GM21529 (cell line): ENCODE measurements at regions not wholly inside any gene's neighbourhood (a gene's known extent, or its start where the extent isn't known, plus 50 kb on each side); places are given as distances from the start of the nearest gene placed in this dataset.
A peak's percentile ranks its signal among the peaks of the same experiment; 100 is the strongest.

Experiments
- ATAC-seq: cut with Tn5 transposase; IDR thresholded peaks from one replicate; pipeline ENCODE4 v1.9.1; 2021; ENCODE audit not compliant: unreplicated experiment

DNA sequence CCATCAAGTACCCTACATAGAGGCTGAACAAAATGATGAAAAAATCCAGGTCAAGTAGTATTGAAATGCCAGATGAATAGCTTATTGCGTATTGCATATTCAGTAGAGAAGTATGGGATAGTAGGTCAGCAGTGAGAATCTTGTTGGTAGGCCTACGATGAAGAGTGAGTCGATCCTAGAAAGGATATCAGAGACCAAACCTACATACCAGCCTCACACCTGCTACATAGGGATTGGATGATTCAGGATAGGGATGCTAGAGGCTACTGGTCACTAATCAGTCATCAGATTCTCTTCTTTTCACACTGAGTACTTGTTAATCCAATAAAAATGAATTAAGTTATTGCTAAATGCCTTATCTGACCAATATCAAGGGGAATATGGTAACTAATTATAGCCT, 274.5 kb downstream of the DSEL start:
- ATAC-seq, result no peak

DNA sequence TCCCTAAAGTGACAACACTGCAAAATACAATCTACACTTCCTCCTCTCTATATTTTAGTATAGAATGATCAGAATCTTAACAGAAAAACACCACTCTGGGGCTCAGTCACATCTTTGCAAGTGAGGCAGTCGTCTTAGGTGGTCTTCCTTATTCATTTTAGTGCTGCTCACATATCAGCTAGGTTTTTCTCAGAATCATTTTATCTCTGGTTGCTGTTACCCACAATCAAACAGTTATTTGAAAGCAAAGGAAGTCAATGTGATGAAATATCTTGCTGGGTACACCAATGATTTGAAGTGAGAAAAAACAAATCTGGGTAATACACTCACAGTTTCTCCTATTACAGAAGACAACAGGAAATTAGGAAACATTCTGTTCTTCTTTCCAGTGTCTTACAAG, 275.2 kb downstream of the DSEL start:
- no peak for ATAC-seq

DNA sequence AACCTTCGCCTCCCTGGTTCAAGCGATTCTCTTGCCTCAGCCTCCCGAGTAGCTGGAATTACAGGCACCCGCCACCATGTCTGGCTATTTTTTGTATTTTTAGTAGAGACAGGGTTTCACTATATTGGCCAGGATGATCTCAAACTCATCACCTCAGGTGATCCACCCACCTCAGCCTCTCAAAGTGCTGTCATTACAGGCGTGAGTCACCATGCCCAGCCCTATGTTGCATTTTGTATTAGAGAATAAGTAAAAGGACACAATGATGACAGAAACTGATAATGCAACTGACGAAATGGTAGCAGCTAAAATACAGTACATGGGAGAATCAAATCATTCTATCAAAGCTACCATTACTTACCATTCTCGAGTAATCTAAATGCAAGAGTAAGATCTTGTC, 276.7 kb downstream of the DSEL start:
- no peak for ATAC-seq

DNA sequence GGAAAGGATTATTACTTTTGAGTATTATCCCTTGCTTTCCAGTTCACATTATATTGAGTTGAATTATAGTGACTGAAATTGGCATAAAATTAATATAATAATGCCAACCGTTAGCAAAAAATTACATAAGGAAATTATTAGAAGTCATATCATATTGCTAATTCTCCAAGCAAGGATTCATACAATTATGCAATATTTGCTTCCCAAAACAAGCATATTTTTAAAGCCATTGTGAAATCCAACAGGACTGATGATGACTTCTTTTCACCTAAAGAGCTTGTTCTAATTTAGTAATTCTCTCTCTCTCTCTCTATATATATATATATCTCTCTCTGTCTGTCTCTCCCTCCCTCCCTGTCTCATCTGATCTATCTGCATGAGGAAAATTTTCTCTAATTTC, 283.5 kb downstream of the DSEL start:
- no peak for ATAC-seq

- no peak for ATAC-seq
Observed at GRCh38 chr18:67232406-67232805, 284.1 kb downstream of the DSEL start.

- ATAC-seq, result no peak
Observed at GRCh38 chr18:67222887-67223286, 293.6 kb downstream of the DSEL start.

GRCh38 chr18:67219821-67220220, 296.7 kb downstream of the DSEL start:
- ATAC-seq, result no peak

DNA sequence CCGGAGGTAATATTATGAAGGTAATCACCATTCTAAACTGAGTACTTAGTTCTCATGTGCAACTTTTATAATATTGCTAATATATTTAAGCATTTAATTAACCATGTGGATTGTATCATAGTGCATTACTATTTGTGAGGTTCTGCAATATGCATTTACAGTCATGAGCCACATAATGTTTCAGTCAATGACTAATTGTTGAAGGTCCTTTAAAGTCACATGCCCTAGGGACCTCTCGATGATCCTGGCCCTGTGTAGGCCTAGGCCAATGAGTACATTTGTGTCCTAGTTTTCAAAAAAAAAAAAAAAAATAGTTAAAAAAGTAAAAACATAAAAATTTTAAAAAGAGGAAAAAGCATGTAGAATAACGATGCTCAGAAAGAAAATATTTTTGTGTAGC, 298.0 kb downstream of the DSEL start:
- no peak for ATAC-seq

DNA sequence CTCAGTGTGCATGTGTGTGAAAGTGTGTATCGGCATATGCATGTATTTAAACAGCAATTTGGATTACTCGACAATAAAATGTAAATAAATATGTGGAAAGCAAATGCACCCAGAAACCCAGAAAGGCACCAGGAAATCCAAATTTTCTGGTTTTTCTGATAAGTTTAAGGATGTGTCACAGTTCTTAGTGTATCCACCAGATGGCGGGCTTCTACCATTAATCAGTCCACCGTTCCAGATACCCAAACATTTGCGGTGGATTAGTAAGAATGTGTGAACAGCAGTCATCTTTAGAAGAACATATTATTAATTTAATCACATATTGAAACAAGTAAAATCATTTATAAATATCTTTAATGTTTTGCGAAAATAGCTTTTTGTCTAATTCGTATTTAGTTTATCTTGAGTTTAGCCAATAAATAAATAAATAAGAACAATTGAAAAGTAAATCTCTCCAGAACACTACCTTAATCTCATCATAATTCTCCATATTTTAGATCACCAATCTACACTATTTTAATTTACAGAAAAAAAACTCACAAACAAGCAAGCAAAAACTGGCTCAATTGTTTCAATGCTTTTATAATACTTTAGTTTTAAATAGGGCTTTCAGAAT, 298.9 kb downstream of the DSEL start:
- ATAC-seq, result peak; percentile 92

DNA sequence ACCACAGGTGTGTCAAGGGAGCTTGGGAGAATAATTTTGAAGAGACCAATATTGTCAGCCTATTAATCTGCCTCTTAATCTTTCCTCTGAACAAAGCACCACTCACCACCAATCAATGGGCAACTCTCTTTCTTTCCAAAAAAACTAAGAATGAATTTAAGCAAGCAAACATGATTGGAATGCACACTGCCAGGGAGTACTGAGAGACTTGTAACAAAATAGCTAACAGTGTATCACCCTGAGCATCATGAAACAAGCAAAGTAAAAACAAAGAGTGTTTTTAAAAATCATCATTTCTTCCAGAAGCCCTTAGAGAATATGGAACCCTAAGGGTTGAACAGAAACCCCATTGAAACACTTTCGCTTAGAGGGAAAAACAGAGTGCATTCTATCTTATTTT, 299.7 kb downstream of the DSEL start:
- no peak for ATAC-seq

DNA sequence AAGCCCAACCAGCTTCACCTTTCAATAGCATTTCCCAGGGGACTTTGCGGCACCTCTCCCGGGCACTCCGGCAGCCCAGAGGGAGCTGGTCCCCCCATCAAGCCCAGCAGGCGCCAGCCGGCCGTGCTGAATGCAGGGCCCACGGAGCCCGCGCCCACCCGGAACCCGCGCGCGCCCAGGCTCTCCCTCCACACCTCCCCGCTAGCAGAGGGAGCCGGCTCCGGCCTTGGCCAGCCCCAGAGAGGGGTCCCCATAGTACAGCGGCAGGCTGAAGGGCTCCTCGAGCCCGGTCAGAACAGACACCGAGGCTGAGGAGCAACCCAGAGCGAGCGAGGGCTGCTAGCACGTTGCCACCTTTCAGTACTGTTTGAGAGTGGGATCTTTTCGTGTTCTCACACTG, 300.8 kb downstream of the DSEL start:
- ATAC-seq, result no peak

- ATAC-seq, result no peak
Observed at GRCh38 chr18:67211646-67212045, 304.9 kb downstream of the DSEL start.

DNA sequence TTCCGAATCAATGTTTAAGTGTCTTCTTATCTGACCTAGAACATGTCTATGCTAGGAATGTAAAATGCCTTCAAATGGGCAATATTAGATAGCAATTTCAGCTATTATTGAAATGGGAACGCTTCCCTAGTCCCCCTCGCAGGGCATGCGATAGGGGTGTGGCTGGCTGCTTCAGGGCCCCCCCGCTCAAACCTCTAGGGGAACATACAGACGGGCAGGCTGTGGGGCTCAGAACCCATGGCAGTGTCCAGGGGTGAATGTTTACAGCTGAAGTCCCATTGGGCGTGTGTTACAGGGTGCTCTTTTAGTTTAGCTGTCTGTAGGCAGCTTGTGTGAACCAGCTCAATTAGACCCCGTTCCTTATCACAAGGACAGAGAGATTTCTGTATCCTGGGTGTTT, 315.9 kb downstream of the DSEL start:
- no peak for ATAC-seq

GRCh38 chr18:67199993-67200617, 316.4 kb downstream of the DSEL start:
- ATAC-seq, result peak; percentile 97

DNA sequence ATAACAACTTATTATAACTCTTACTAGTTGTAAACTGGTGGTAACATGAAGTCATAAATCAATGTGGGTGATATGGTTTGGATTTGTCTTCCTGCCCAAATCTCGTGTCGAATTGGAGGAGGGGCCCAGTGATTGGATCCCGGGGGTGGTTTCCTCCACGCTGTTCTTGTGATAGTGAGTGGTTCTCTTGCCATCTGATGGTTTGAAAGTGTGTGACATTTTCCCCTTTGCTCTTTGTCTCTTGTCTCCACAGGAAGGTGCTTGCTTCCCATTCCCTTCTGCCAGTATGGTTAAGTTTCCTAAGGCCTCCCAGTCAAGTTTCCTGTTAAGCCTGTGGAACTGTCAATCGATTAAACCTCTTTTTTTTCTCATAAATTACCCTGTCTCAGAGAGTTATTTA, 321.6 kb downstream of the DSEL start:
- no peak for ATAC-seq

GRCh38 chr18:67192535-67192934, 324.0 kb downstream of the DSEL start:
- ATAC-seq, result no peak

DNA sequence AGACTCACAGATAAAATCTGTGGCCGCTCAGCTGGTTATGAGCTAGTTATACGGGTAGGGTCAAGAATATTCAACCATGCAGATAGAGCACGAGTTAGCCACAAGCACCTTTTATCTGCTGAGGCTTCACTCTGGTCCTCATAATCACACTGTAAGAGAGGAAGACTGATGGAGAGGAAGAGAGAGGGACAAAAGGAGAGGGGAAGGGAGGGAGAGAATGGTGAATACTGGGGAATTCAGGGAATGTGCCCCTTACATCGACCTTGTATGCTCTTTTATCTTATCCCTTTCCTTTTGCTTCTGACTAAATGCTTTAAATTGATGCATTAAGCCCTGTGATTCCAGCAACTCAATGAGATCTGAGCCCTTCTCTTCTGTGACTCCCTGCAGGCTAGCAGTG, 333.1 kb downstream of the DSEL start:
- no peak for ATAC-seq

- no peak for ATAC-seq
Observed at GRCh38 chr18:67179726-67180125, 336.8 kb downstream of the DSEL start.

DNA sequence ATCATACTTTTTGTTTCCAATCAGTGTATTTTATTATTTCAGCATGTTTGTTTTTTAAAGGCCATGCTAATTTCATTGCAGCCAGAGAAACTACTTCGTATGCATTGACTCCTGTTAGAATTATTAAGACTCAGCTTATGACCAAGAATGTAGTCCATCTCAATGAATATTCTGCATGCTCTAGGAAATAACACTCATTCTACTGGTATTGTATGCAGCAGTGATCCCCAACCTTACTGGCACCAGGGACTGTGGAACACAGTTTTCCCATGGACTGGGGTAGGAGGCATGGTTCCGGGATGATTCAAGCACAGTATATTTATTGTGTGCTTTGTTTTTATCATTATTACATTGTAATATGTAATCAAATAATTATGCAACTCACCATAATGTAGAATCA, 356.9 kb downstream of the DSEL start:
- ATAC-seq, result no peak

- no peak for ATAC-seq
Observed at GRCh38 chr18:67154979-67155378, 361.5 kb downstream of the DSEL start.

DNA sequence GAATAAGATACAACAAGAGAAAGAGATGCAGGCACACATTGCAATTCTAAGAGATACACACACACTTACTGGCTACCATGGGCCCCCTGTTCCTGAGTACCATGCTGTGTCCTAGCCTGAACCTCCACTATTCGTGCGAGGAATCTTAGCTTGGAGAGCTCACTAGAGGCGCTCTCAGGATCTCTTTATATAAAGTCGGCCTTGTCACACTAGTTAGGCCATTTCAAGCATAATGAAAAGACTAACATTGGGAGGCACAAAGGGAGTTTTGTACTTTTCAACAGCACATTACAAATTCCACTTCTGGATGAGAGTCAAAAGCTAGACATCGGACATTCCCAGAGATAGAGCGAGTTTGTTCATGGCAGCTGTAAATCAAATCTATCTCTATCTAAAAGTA, 365.2 kb downstream of the DSEL start:
- ATAC-seq, result no peak

DNA sequence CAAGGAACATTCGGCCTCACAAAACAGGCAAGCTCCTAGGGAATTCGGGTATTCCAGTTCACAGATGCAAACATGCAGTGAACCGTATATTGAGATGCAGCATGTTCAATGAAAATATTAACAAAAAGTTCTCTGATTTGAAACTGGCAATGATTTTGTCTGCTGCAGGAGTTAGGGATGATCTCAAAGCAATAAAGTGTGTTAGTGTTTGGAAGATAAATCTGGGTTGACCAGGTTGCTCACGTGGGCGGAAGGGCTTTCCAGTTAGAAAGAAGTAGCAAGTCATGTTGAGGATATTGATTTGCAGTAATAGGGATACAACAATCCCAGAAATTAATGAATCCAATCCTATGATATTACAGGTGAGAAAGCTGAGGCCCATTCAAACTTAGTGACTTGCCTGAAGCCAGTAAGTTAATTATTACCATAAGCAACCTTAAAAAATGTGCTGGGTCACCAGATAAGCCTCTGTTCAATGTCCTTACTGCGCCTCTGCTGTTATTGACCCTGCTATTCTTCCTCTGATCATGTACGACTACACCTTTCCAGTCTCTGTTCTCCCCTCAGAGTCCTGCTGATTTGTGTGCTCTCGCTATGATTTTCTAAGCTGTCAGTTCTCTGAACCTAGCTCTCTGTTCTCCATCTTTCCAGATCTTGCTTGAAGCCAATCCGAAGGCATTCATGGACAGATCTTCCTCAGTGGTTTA, 370.8 kb downstream of the DSEL start:
- no peak for ATAC-seq

DNA sequence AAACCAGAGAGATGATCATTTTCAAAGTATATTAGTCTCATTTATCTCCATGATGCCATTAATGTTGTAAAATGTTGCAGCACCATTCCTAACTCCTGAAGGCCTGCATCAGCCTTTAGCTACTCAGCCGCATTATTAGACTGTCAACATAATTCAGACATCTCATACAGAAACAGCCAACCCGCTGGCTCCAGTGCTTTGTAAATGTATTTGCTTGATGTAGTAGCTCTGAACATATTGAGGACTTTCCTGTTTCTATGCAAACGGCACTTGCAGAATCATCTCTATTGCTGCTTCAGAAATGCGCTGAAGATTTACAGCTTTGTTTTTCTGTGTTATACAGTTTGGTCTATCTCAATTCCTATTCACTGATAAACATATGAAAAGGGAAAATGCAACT, 372.2 kb downstream of the DSEL start:
- ATAC-seq, result no peak
